GM23338 (cell line): ENCODE measurements at regions not wholly inside any gene's neighbourhood (a gene's known extent, or its start where the extent isn't known, plus 50 kb on each side); places are given as distances from the start of the nearest gene placed in this dataset.

Source experiments
- ATAC-seq: fragments of 200-7000 bp; cut with Tn5 transposase; 3 replicates; pipeline ENCODE4 v1.9.1; 2020
- DNase-seq: peaks from one replicate; pipeline ENCODE4 v3.0.0-alpha.2; 2015; ENCODE audit warnings: low spot score
- H2AFZ ChIP-seq: fragments of 200-600 bp; sonication (generic); 2 replicates; pipeline ENCODE4 v1.8.0; 2016; ENCODE audit warnings: antibody characterized with exemption, mild to moderate bottlenecking, moderate library complexity
- H3F3A ChIP-seq: fragments of 200-600 bp; sonication (generic); replicated peaks from 2 replicates; pipeline ENCODE4 v1.8.0; 2017; ENCODE audit warnings: antibody characterized with exemption, mixed run types, low read depth
- H3K27ac ChIP-seq: fragments of 200-600 bp; sonication (generic); 2 replicates; pipeline ENCODE4 v1.6.1; 2016; ENCODE audit warnings: low read depth
- H3K27me3 ChIP-seq: fragments of 200-600 bp; sonication (generic); 2 replicates; pipeline ENCODE4 v1.8.0; 2016; ENCODE audit warnings: mild to moderate bottlenecking, mixed run types, moderate library complexity; ENCODE audit not compliant: insufficient read depth
- H3K36me3 ChIP-seq: fragments of 200-600 bp; sonication (generic); 2 replicates; pipeline ENCODE4 v1.8.0; 2016; ENCODE audit warnings: mild to moderate bottlenecking; ENCODE audit not compliant: insufficient read depth
- H3K4me1 ChIP-seq: fragments of 200-600 bp; sonication (generic); 2 replicates; pipeline ENCODE4 v1.8.0; 2016; ENCODE audit warnings: mild to moderate bottlenecking, moderate library complexity; ENCODE audit not compliant: insufficient read depth
- H3K4me2 ChIP-seq: fragments of 200-600 bp; sonication (generic); 2 replicates; pipeline ENCODE4 v1.7.1; 2017; ENCODE audit warnings: mixed run types
- H3K4me3 ChIP-seq: fragments of 200-600 bp; sonication (generic); 2 replicates; pipeline ENCODE4 v1.6.1; 2016; ENCODE audit warnings: mixed run types
- H3K79me2 ChIP-seq: fragments of 200-600 bp; sonication (generic); replicated peaks from 2 replicates; pipeline ENCODE4 v1.8.0; 2017; ENCODE audit warnings: mild to moderate bottlenecking; ENCODE audit not compliant: insufficient read depth
- H3K9me2 ChIP-seq: fragments of 200-600 bp; sonication (generic); 2 replicates; pipeline ENCODE4 v1.8.0; 2017; ENCODE audit not compliant: insufficient read depth
- H4K20me1 ChIP-seq: fragments of 200-600 bp; sonication (generic); replicated peaks from 2 replicates; pipeline ENCODE4 v1.8.0; 2017; ENCODE audit warnings: mild to moderate bottlenecking; ENCODE audit not compliant: insufficient read depth
- H3K27ac Mint-ChIP-seq: 2 replicates; pipeline ENCODE4 v1.8.0; 2020; ENCODE audit warnings: inconsistent platforms, mild to moderate bottlenecking, moderate library complexity, mixed read lengths
- H3K27me3 Mint-ChIP-seq: 3 replicates; pipeline ENCODE4 v1.8.0; 2022; ENCODE audit warnings: low read depth, mild to moderate bottlenecking, moderate library complexity, mixed read lengths, inconsistent platforms; ENCODE audit not compliant: insufficient read depth, poor library complexity
- H3K36me3 Mint-ChIP-seq: 3 replicates; pipeline ENCODE4 v1.8.0; 2021; ENCODE audit warnings: low read depth, mild to moderate bottlenecking, inconsistent platforms, moderate library complexity, mixed read lengths
- H3K4me1 Mint-ChIP-seq: 3 replicates; pipeline ENCODE4 v1.8.0; 2020; ENCODE audit warnings: mild to moderate bottlenecking, inconsistent platforms, mixed read lengths
- H3K4me3 Mint-ChIP-seq: 3 replicates; pipeline ENCODE4 v1.8.0; 2021; ENCODE audit warnings: moderate library complexity, mild to moderate bottlenecking, inconsistent platforms, mixed read lengths
- H3K9me3 Mint-ChIP-seq: 3 replicates; pipeline ENCODE4 v1.8.0; 2020; ENCODE audit warnings: moderate library complexity, mild to moderate bottlenecking, inconsistent platforms, mixed read lengths
- CREB1 ChIP-seq: fragments of 250-450 bp; sonication (Bioruptor Pico); IDR thresholded peaks from 2 replicates; pipeline ENCODE4 v1.5.0; 2020; ENCODE audit warnings: low read depth, mild to moderate bottlenecking, moderate library complexity
- CTCF ChIP-seq, 2 experiments: fragments of 200-600 bp in 1 of 2; sonication (generic) in 1 of 2; conservative IDR thresholded peaks; 2 replicates each; pipeline versions ENCODE4 v1.5.1 to v1.6.1; 2016 to 2017; ENCODE audit warnings: antibody characterized with exemption in 2 of 2, low read depth in 2 of 2, mild to moderate bottlenecking in 2 of 2, moderate library complexity in 1 of 2
- ETS1 ChIP-seq: IDR thresholded peaks from 2 replicates; pipeline ENCODE4 v1.6.1; 2016; ENCODE audit warnings: antibody characterized with exemption
- EZH2phosphoT487 ChIP-seq: fragments of 200-600 bp; sonication (generic); IDR thresholded peaks from one replicate; pipeline ENCODE4 v1.8.1; 2018; ENCODE audit warnings: antibody characterized with exemption; ENCODE audit not compliant: unreplicated experiment
- STAT1 ChIP-seq: IDR thresholded peaks from one replicate; pipeline ENCODE4 v1.6.1; 2016; ENCODE audit warnings: antibody characterized with exemption; ENCODE audit not compliant: unreplicated experiment
- ZNF114 ChIP-seq: fragments of 250-450 bp; sonication (Bioruptor Pico); IDR thresholded peaks from 2 replicates; pipeline ENCODE4 v1.5.0; 2020; ENCODE audit warnings: mild to moderate bottlenecking, moderate library complexity
- ZNF462 ChIP-seq: fragments of 250-450 bp; sonication (Bioruptor Pico); IDR thresholded peaks from 2 replicates; pipeline ENCODE4 v1.5.0; 2020; ENCODE audit warnings: mild to moderate bottlenecking, moderate library complexity
- TF ChIP-seq, protein P1 (sequence below): IDR thresholded peaks from one replicate; pipeline ENCODE4 v1.6.1; 2018; ENCODE audit warnings: antibody characterized with exemption; ENCODE audit not compliant: unreplicated experiment

DNA sequence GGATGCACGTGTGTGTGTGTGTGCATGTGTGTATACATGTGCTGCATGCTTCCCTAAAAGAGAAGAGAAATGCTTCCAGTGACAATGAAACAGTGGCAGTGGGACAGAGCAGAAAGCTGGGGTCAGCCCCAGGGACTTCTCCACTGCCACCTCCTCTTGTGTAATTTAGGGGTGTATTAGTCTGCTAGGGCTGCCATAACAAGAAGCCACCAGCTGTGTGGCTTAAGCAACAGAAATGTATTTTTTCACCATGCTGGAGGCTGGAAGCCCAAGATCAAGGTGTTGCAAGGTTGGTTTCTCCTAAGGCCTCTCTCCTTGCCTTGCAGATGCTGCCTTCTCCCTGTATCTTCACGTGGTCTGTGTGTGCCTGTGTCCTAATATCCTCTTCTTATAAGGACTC, 190.5 kb downstream of the CXCL12 start:
- Histone ChIP-seq H3K27ac (no peak overlapping the region), H3K36me3 (no peaks in the 10 kb centered on the region), H3K27me3 (no peaks in the 10 kb centered on the region), H3K4me1 (no peaks in the 10 kb centered on the region), H3K79me2 (no peaks in the 10 kb centered on the region), H3F3A (no peaks in the 10 kb centered on the region), H4K20me1 (no peaks in the 10 kb centered on the region), H2AFZ (no peak overlapping the region), H3K4me2 (no peak overlapping the region), H3K4me3 (no peak overlapping the region), H3K9me2 (peaks cover 9% of the 10 kb centered on the region)
- H3K27ac Mint-ChIP-seq = no peak overlapping the region; the same call in 1 of the 2 replicates
- H3K4me1 Mint-ChIP-seq = peaks cover 3% of the 10 kb centered on the region; the same call in 1 of the 3 replicates
- no peak for DNase-seq
- H3K4me3 Mint-ChIP-seq = no peak overlapping the region
- ATAC-seq = no peak
- H3K36me3 Mint-ChIP-seq = no peaks in the 10 kb centered on the region; the same call in 2 of the 3 replicates
- no peaks in the 10 kb centered on the region; the same call in none of the 3 replicates for H3K9me3 Mint-ChIP-seq
- TF ChIP-seq CTCF (conservative IDR thresholded peaks at IDR 0.05; ENCODE audit: low read depth in 2 of 2) (no peak), ZNF114 (CRISPR knock-in tag) (no peak), EZH2phosphoT487 (no peak), STAT1 (no peak), CREB1 (CRISPR knock-in tag) (no peak), ETS1 (no peak), ZNF462 (CRISPR knock-in tag) (no peak)
- TF ChIP-seq, protein P1, sequence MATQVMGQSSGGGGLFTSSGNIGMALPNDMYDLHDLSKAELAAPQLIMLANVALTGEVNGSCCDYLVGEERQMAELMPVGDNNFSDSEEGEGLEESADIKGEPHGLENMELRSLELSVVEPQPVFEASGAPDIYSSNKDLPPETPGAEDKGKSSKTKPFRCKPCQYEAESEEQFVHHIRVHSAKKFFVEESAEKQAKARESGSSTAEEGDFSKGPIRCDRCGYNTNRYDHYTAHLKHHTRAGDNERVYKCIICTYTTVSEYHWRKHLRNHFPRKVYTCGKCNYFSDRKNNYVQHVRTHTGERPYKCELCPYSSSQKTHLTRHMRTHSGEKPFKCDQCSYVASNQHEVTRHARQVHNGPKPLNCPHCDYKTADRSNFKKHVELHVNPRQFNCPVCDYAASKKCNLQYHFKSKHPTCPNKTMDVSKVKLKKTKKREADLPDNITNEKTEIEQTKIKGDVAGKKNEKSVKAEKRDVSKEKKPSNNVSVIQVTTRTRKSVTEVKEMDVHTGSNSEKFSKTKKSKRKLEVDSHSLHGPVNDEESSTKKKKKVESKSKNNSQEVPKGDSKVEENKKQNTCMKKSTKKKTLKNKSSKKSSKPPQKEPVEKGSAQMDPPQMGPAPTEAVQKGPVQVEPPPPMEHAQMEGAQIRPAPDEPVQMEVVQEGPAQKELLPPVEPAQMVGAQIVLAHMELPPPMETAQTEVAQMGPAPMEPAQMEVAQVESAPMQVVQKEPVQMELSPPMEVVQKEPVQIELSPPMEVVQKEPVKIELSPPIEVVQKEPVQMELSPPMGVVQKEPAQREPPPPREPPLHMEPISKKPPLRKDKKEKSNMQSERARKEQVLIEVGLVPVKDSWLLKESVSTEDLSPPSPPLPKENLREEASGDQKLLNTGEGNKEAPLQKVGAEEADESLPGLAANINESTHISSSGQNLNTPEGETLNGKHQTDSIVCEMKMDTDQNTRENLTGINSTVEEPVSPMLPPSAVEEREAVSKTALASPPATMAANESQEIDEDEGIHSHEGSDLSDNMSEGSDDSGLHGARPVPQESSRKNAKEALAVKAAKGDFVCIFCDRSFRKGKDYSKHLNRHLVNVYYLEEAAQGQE = no peak
- H3K27me3 Mint-ChIP-seq = no peaks in the 10 kb centered on the region
